ENCODE measurements at regions not wholly inside any gene's neighbourhood (a gene's known extent, or its start where the extent isn't known, plus 50 kb on each side); places are given as distances from the start of the nearest gene placed in this dataset.
"Not testable (repeated sequence)": the region's sequence is repeated elsewhere in the genome, so short reads cannot be mapped to it uniquely, and the experiment has no call there.

GRCh38 chr9:12439267-12439666 is 253.9 kb upstream of the TYRP1 start:
- Histone ChIP-seq H3K27me3 (no peaks in the 10 kb centered on the region), H3K36me3 (ENCODE audit: low read depth, missing control alignments) (no peaks in the 10 kb centered on the region), H3K4me3 (no peak overlapping the region), H3K4me1 (no peaks in the 10 kb centered on the region), H3K9me3 (no peaks in the 10 kb centered on the region), H3K27ac (no peak overlapping the region)
- no peak for DNase-seq
- intact Hi-C loops (cut with DNase I; ENCODE audit: low total_unique reads), result no loop called here
- TF ChIP-seq, protein P1, sequence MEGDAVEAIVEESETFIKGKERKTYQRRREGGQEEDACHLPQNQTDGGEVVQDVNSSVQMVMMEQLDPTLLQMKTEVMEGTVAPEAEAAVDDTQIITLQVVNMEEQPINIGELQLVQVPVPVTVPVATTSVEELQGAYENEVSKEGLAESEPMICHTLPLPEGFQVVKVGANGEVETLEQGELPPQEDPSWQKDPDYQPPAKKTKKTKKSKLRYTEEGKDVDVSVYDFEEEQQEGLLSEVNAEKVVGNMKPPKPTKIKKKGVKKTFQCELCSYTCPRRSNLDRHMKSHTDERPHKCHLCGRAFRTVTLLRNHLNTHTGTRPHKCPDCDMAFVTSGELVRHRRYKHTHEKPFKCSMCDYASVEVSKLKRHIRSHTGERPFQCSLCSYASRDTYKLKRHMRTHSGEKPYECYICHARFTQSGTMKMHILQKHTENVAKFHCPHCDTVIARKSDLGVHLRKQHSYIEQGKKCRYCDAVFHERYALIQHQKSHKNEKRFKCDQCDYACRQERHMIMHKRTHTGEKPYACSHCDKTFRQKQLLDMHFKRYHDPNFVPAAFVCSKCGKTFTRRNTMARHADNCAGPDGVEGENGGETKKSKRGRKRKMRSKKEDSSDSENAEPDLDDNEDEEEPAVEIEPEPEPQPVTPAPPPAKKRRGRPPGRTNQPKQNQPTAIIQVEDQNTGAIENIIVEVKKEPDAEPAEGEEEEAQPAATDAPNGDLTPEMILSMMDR (IDR thresholded peaks at IDR 0.05), result no peak
- TF ChIP-seq POLR2A (IDR thresholded peaks at IDR 0.05), result no peak
- WGBS, 2 donors, result 89 to 93% methylated on average over 3 of the region's 3 CpGs

DNA sequence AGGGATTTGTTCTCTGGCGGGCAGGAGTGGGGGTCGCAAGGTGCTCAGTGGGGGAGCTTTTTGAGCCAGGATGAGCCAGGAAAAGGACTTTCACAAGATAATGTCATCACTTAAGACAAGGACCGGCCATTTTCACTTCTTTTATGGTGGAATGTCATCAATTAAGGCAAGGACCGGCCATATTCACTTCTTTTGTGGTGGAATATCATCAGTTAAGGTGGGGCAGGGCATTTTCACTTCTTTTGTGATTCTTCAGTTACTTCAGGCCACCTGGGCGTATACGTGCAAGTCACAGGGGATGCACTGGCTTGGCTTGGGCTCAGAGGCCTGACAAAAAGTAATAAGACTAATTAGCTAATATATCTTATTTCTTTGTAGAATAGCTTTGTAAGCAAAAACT is 252.1 kb upstream of the TYRP1 start:
- H3K27ac ChIP-seq; intact Hi-C loops (cut with DNase I; ENCODE audit: low total_unique reads): not testable (repeated sequence)
- WGBS, 2 donors, result 78 to 88% methylated on average over 6 of the region's 6 CpGs

GRCh38 chr9:12441506-12441905 is 251.7 kb upstream of the TYRP1 start:
- H3K9me3 ChIP-seq, result no peaks in the 10 kb centered on the region
- no peak for DNase-seq
- intact Hi-C loops (cut with DNase I; ENCODE audit: low total_unique reads), result no loop called here
- TF ChIP-seq POLR2A (IDR thresholded peaks at IDR 0.05), result no peak
- TF ChIP-seq, protein P1 (IDR thresholded peaks at IDR 0.05), result no peak
- H3K36me3 ChIP-seq (ENCODE audit: low read depth, missing control alignments), result no peaks in the 10 kb centered on the region
- WGBS, 2 donors, result 80 to 86% methylated on average over 1 of the region's 1 CpG
- no peaks in the 10 kb centered on the region for H3K4me1 ChIP-seq
- no peak overlapping the region for H3K4me3 ChIP-seq
- no peak overlapping the region for H3K27ac ChIP-seq
- H3K27me3 ChIP-seq, result no peaks in the 10 kb centered on the region

More for the DNA sequence above, 252.1 kb upstream of the TYRP1 start:
- H3K4me3 ChIP-seq; H3K27me3 ChIP-seq; DNase-seq; H3K36me3 ChIP-seq (ENCODE audit: low read depth, missing control alignments); H3K9me3 ChIP-seq; H3K4me1 ChIP-seq: not testable (repeated sequence)

GRCh38 chr9:12448246-12448645 is 244.9 kb upstream of the TYRP1 start:
- Histone ChIP-seq H3K4me3 (no peak overlapping the region), H3K27me3 (no peaks in the 10 kb centered on the region), H3K27ac (no peak overlapping the region), H3K9me3 (no peaks in the 10 kb centered on the region), H3K4me1 (no peaks in the 10 kb centered on the region), H3K36me3 (ENCODE audit: low read depth, missing control alignments) (no peaks in the 10 kb centered on the region)
- no peak for DNase-seq
- 79 to 83% methylated on average over 1 of the region's 1 CpG for WGBS, 2 donors
- intact Hi-C loops (cut with DNase I; ENCODE audit: low total_unique reads), result no loop called here
- TF ChIP-seq POLR2A (IDR thresholded peaks at IDR 0.05), result no peak
- TF ChIP-seq, protein P1 (IDR thresholded peaks at IDR 0.05), result no peak

DNA sequence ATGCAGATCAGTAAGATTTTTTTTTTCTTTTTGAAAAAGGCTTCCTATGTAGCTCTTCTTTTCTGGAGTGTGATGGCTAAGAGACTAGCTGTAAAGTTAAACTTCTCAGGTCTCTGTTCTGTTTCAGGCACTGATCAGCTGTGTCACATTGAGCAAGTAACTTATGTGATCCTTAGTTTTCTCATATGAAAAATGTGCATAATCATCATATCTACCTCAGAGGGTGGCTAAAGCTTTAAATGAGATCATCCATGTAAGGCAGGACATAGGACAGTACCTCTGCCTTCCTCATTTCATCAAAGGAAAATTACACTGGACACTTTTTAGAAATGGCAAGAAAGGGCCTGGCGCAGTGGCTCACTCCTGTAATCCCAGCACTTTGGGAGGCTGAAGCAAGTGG is 235.9 kb upstream of the TYRP1 start:
- TF ChIP-seq, protein P1 (IDR thresholded peaks at IDR 0.05), result no peak
- no peak for TF ChIP-seq POLR2A (IDR thresholded peaks at IDR 0.05)
- H3K27me3 ChIP-seq, result no peaks in the 10 kb centered on the region
- H3K27ac ChIP-seq, result no peak overlapping the region
- no peak for DNase-seq
- WGBS, 2 donors, result 100% methylated on average over 1 of the region's 1 CpG
- H3K4me1 ChIP-seq, result no peaks in the 10 kb centered on the region
- intact Hi-C loops (cut with DNase I; ENCODE audit: low total_unique reads), result no loop called here
- H3K36me3 ChIP-seq (ENCODE audit: low read depth, missing control alignments), result no peaks in the 10 kb centered on the region
- no peaks in the 10 kb centered on the region for H3K9me3 ChIP-seq
- H3K4me3 ChIP-seq, result no peak overlapping the region
